H9 (cell line): ENCODE measurements at regions not wholly inside any gene's neighbourhood (a gene's known extent, or its start where the extent isn't known, plus 50 kb on each side); places are given as distances from the start of the nearest gene placed in this dataset.

Experiments
- DNase-seq: peaks from one replicate; pipeline ENCODE4 v3.0.0-alpha.2; 2017
- H2AFZ ChIP-seq: one replicate; pipeline ENCODE4 v1.6.1; 2013; ENCODE audit warnings: mild to moderate bottlenecking, low read length, control low read depth, moderate library complexity
- H2AK5ac ChIP-seq: 2 replicates; pipeline ENCODE4 v1.6.1; 2013; ENCODE audit warnings: low read length, control low read depth, mixed read lengths; ENCODE audit not compliant: insufficient read length
- H2BK120ac ChIP-seq: one replicate; pipeline ENCODE4 v1.6.1; 2013; ENCODE audit warnings: low read depth, mild to moderate bottlenecking, low read length, control low read depth, inconsistent platforms; ENCODE audit not compliant: poor library complexity, severe bottlenecking
- H2BK12ac ChIP-seq: 2 replicates; pipeline ENCODE4 v1.6.1; 2013; ENCODE audit warnings: low read length, control low read depth, mixed read lengths, low read depth; ENCODE audit not compliant: insufficient read length
- H2BK15ac ChIP-seq: 2 replicates; pipeline ENCODE4 v1.6.1; 2013; ENCODE audit warnings: low read depth, low read length, control low read depth
- H2BK20ac ChIP-seq: one replicate; pipeline ENCODE4 v1.6.1; 2013; ENCODE audit warnings: low read depth, mild to moderate bottlenecking, low read length, control low read depth, inconsistent platforms; ENCODE audit not compliant: poor library complexity, severe bottlenecking
- H2BK5ac ChIP-seq: 2 replicates; pipeline ENCODE4 v1.6.1; 2013; ENCODE audit warnings: low read length, control low read depth, mixed read lengths; ENCODE audit not compliant: insufficient read length
- H3K14ac ChIP-seq: 2 replicates; pipeline ENCODE4 v1.6.1; 2013; ENCODE audit warnings: low read length, control low read depth; ENCODE audit not compliant: insufficient read depth
- H3K18ac ChIP-seq: 2 replicates; pipeline ENCODE4 v1.6.1; 2013; ENCODE audit warnings: low read depth, mild to moderate bottlenecking, mixed read lengths, low read length, control low read depth; ENCODE audit not compliant: insufficient read length
- H3K23ac ChIP-seq: 2 replicates; pipeline ENCODE4 v1.6.1; 2013; ENCODE audit warnings: low read length, control low read depth, mixed read lengths, low read depth; ENCODE audit not compliant: insufficient read length
- H3K23me2 ChIP-seq: 2 replicates; pipeline ENCODE4 v1.6.1; 2013; ENCODE audit warnings: low read depth, mild to moderate bottlenecking, mixed read lengths, low read length, control low read depth; ENCODE audit not compliant: insufficient read length, poor library complexity, severe bottlenecking
- H3K27ac ChIP-seq: 2 replicates; pipeline ENCODE4 v1.5.1; 2013; ENCODE audit warnings: low read length, control low read depth, mixed read lengths, low read depth; ENCODE audit not compliant: insufficient read length
- H3K27me3 ChIP-seq: 2 replicates; pipeline ENCODE4 v1.6.1; 2013; ENCODE audit warnings: low read length, control low read depth, inconsistent platforms; ENCODE audit not compliant: insufficient read depth
- H3K4ac ChIP-seq: 2 replicates; pipeline ENCODE4 v1.6.1; 2013; ENCODE audit warnings: low read depth, mild to moderate bottlenecking, control low read depth, inconsistent platforms, low read length, moderate library complexity
- H3K4me1 ChIP-seq: 2 replicates; pipeline ENCODE4 v1.6.1; 2013; ENCODE audit warnings: low read length, control low read depth, inconsistent platforms; ENCODE audit not compliant: insufficient read depth
- H3K4me2 ChIP-seq: 2 replicates; pipeline ENCODE4 v1.6.1; 2013; ENCODE audit warnings: low read length, control low read depth, mixed read lengths; ENCODE audit not compliant: insufficient read length, insufficient read depth
- H3K56ac ChIP-seq: 2 replicates; pipeline ENCODE4 v1.6.1; 2013; ENCODE audit warnings: low read depth, mild to moderate bottlenecking, mixed read lengths, low read length, control low read depth; ENCODE audit not compliant: insufficient read length
- H3K79me1 ChIP-seq: 2 replicates; pipeline ENCODE4 v1.6.1; 2013; ENCODE audit warnings: low read depth, mild to moderate bottlenecking, moderate library complexity, low read length, control low read depth, inconsistent platforms; ENCODE audit not compliant: insufficient read depth, poor library complexity, severe bottlenecking
- H3K79me2 ChIP-seq: 2 replicates; pipeline ENCODE4 v1.6.1; 2013; ENCODE audit warnings: low read length, control low read depth, inconsistent platforms; ENCODE audit not compliant: insufficient read depth
- H3K9ac ChIP-seq: 2 replicates; pipeline ENCODE4 v1.6.1; 2013; ENCODE audit warnings: low read length, control low read depth, mixed read lengths; ENCODE audit not compliant: insufficient read length; ENCODE audit errors: extremely low read depth
- H3K9me3 ChIP-seq: one replicate; pipeline ENCODE4 v1.6.1; 2013; ENCODE audit warnings: low read depth, low read length, inconsistent platforms; ENCODE audit not compliant: control insufficient read depth
- H3T11ph ChIP-seq: one replicate; pipeline ENCODE4 v1.6.1; 2013; ENCODE audit warnings: mild to moderate bottlenecking, low read length, control low read depth, inconsistent platforms
- H4K20me1 ChIP-seq: one replicate; pipeline ENCODE4 v1.6.1; 2013; ENCODE audit not compliant: control insufficient read depth, insufficient read length, insufficient read depth
- H4K5ac ChIP-seq: 2 replicates; pipeline ENCODE4 v1.6.1; 2013; ENCODE audit warnings: low read depth, mild to moderate bottlenecking, mixed read lengths, low read length, control low read depth; ENCODE audit not compliant: insufficient read length
- H4K8ac ChIP-seq: replicated peaks from 2 replicates; pipeline ENCODE4 v1.6.1; 2013; ENCODE audit warnings: low read length, control low read depth, mixed read lengths, low read depth; ENCODE audit not compliant: insufficient read length
- H4K91ac ChIP-seq: 2 replicates; pipeline ENCODE4 v1.6.1; 2013; ENCODE audit warnings: low read depth, mild to moderate bottlenecking, moderate library complexity, mixed read lengths, low read length, control low read depth; ENCODE audit not compliant: insufficient read length
- H3K27ac Mint-ChIP-seq, 3 experiments: 2 replicates in 2 of 3; 3 replicates in 1 of 3; pipeline ENCODE4 v1.8.0; 2020 to 2021; ENCODE audit warnings: mixed read lengths in 3 of 3, mild to moderate bottlenecking in 1 of 3, moderate library complexity in 1 of 3
- H3K27me3 Mint-ChIP-seq: 2 replicates; pipeline ENCODE4 v1.8.0; 2021; ENCODE audit warnings: low read depth, mild to moderate bottlenecking, moderate library complexity, mixed read lengths
- H3K36me3 Mint-ChIP-seq, 3 experiments: 2 replicates in 2 of 3; 3 replicates in 1 of 3; pipeline ENCODE4 v1.8.0; 2020 to 2021; ENCODE audit warnings: low read depth in 3 of 3, mixed read lengths in 3 of 3; ENCODE audit not compliant: insufficient read depth in 1 of 3
- H3K4me1 Mint-ChIP-seq, 2 experiments: 2 replicates each; pipeline ENCODE4 v1.8.0; 2020; ENCODE audit warnings: mixed read lengths in 2 of 2
- H3K4me3 Mint-ChIP-seq, 2 experiments: 2 replicates in 1 of 2; 3 replicates in 1 of 2; pipeline ENCODE4 v1.8.0; 2020 to 2021; ENCODE audit warnings: mild to moderate bottlenecking in 2 of 2, mixed read lengths in 2 of 2, moderate library complexity in 1 of 2
- H3K9me3 Mint-ChIP-seq, 2 experiments: 2 replicates in 1 of 2; 3 replicates in 1 of 2; pipeline ENCODE4 v1.8.0; 2020; ENCODE audit warnings: mild to moderate bottlenecking in 2 of 2, mixed read lengths in 2 of 2, moderate library complexity in 1 of 2
- CTCF ChIP-seq: fragments of 200-600 bp; sonication (generic); conservative IDR thresholded peaks from 3 replicates; pipeline ENCODE4 v1.8.0; 2021; ENCODE audit warnings: antibody characterized with exemption, mild to moderate bottlenecking
- WGBS: extraction: QIAGEN DNeasy Blood & Tissue Kit; methylation state at CpG from one replicate; pipeline ENCODE4 v1.1.7; 2013; ENCODE audit warnings: missing lambda C conversion rate, low lambda C conversion rate, mixed read lengths; ENCODE audit not compliant: insufficient read length; ENCODE audit errors: extremely low coverage; 5-methylcytosine and 5-hydroxymethylcytosine counted together

- H3K18ac ChIP-seq, result no peak overlapping the region
- no peak overlapping the region for H2BK5ac ChIP-seq
- H3K27ac ChIP-seq, result no peak overlapping the region
- H3K9me3 Mint-ChIP-seq, result no peaks in the 10 kb centered on the region
- H3T11ph ChIP-seq, result no peak overlapping the region
- peaks cover 3% of the 10 kb centered on the region; the same call in 1 of the 2 replicates for H3K27me3 Mint-ChIP-seq
- H3K27me3 ChIP-seq, result no peaks in the 10 kb centered on the region
- no peak overlapping the region for H2BK20ac ChIP-seq
- no peak for TF ChIP-seq CTCF
- no peak overlapping the region for H3K23ac ChIP-seq
- no peak overlapping the region for H3K4ac ChIP-seq
- no peak overlapping the region for H4K91ac ChIP-seq
- no peaks in the 10 kb centered on the region for H4K20me1 ChIP-seq
- no peak overlapping the region for H2BK120ac ChIP-seq
- WGBS, result no CpG with 5 or more reads among the region's 5 CpGs
- no peak overlapping the region for H3K4me2 ChIP-seq
- H4K5ac ChIP-seq, result no peak overlapping the region
- no peaks in the 10 kb centered on the region for H3K79me2 ChIP-seq
- no peaks in the 10 kb centered on the region for H3K9me3 ChIP-seq
- no peak overlapping the region for H2BK12ac ChIP-seq
- no peak overlapping the region for H2AFZ ChIP-seq
- DNase-seq, result no peak
- H3K56ac ChIP-seq, result no peak overlapping the region
- H3K14ac ChIP-seq, result no peak overlapping the region
- no peak overlapping the region for H3K4me3 Mint-ChIP-seq
- no peak overlapping the region for H4K8ac ChIP-seq
- H2AK5ac ChIP-seq, result no peak overlapping the region
- peaks cover 2% of the 10 kb centered on the region; the same call in 1 of the 2 replicates for H3K4me1 ChIP-seq
- no peaks in the 10 kb centered on the region for H3K79me1 ChIP-seq
- no peak overlapping the region for H2BK15ac ChIP-seq
- H3K36me3 Mint-ChIP-seq, result no peaks in the 10 kb centered on the region
- H3K23me2 ChIP-seq, result no peaks in the 10 kb centered on the region
- no peak overlapping the region for H3K27ac Mint-ChIP-seq
- H3K4me1 Mint-ChIP-seq, result peaks cover 22 to 40% of the 10 kb centered on the region in 2 experiments
- H3K9ac ChIP-seq, result no peak overlapping the region
These were observed 555.9 kb downstream of the USP25 start for GRCh38 chr21:16285605-16286126.
